GM12878 (cell line): ENCODE measurements at regions not wholly inside any gene's neighbourhood (a gene's known extent, or its start where the extent isn't known, plus 50 kb on each side); places are given as distances from the start of the nearest gene placed in this dataset.

ENCODE experiments used
- ATAC-seq: fragments of 200-7000 bp; cut with Tn5 transposase; 3 replicates; pipeline ENCODE4 v1.9.1; 2020; ENCODE audit warnings: mild to moderate bottlenecking, moderate library complexity
- BruUV-seq: library from RNA; stranded (reverse); fragments of 400-500 nt; replicated peaks from 2 replicates; lab custom pipeline; 2021; lab: Mats Ljungman, UMichigan
- CTCF ChIA-PET: fragments of 300-600 bp; sonication (Branson Sonifier 250); formaldehyde crosslinking; extraction: SDS; loops from one replicate; lab custom pipeline; 2021; ENCODE audit warnings: inconsistent platforms; lab: Yijun Ruan, JAX
- POLR2A ChIA-PET: fragments of 350-600 bp; formaldehyde crosslinking; extraction: SDS; loops from one replicate; lab custom pipeline; 2021; ENCODE audit warnings: inconsistent platforms; lab: Charles Lee
- RAD21 ChIA-PET: fragments of 300-600 bp; sonication (Branson Sonifier 250); formaldehyde crosslinking; loops from one replicate; lab custom pipeline; 2023; ENCODE audit warnings: antibody characterized with exemption; ENCODE audit not compliant: unreplicated experiment; lab: Charles Lee
- SMC1A ChIA-PET: fragments of 300-600 bp; sonication (Branson Sonifier 250); formaldehyde crosslinking; loops from one replicate; lab custom pipeline; 2023; ENCODE audit not compliant: unreplicated experiment, uncharacterized antibody; lab: Charles Lee
- DNase-seq: peaks from one replicate; pipeline ENCODE4 v3.0.0-alpha.2; 2011; ENCODE audit warnings: low read depth, low spot score
- FAIRE-seq: peaks from 3 replicates; lab custom pipeline; 2011; peaks lifted over from hg19 to GRCh38; lab: Jason Lieb, UNC
- H2AFZ ChIP-seq: 2 replicates; pipeline ENCODE4 v1.6.0; 2011; ENCODE audit warnings: low read depth, low read length, control low read depth; ENCODE audit not compliant: control insufficient read depth
- H3K27ac ChIP-seq: 2 replicates; pipeline ENCODE4 v1.5.1; 2011; ENCODE audit warnings: control low read depth; ENCODE audit not compliant: control insufficient read depth, insufficient read depth
- H3K27me3 ChIP-seq, 2 experiments: replicated peaks in 1 of 2; 2 replicates each; pipeline versions ENCODE4 v1.6.0 to v1.6.1; 2011; ENCODE audit warnings: low read length in 1 of 2; ENCODE audit not compliant: control insufficient read depth in 2 of 2, insufficient read depth in 2 of 2
- H3K36me3 ChIP-seq, 2 experiments: 2 replicates each; pipeline ENCODE4 v1.5.1; 2011; ENCODE audit warnings: low read length in 1 of 2; ENCODE audit not compliant: control insufficient read depth in 2 of 2, insufficient read depth in 2 of 2
- H3K4me1 ChIP-seq: 2 replicates; pipeline ENCODE4 v1.6.1; 2011; ENCODE audit warnings: mild to moderate bottlenecking, low read length, moderate library complexity, mixed read lengths; ENCODE audit not compliant: control insufficient read depth, insufficient read depth
- H3K4me2 ChIP-seq: 2 replicates; pipeline ENCODE4 v1.6.0; 2011; ENCODE audit warnings: control low read depth; ENCODE audit not compliant: control insufficient read depth, insufficient read depth
- H3K4me3 ChIP-seq: fragments of 200-600 bp; sonication (generic); 2 replicates; pipeline ENCODE4 v1.5.1; 2016
- H3K79me2 ChIP-seq: 2 replicates; pipeline ENCODE4 v1.6.0; 2011; ENCODE audit warnings: low read length; ENCODE audit not compliant: control insufficient read depth, insufficient read depth
- H3K9ac ChIP-seq: 2 replicates; pipeline ENCODE4 v1.8.0; 2011; ENCODE audit warnings: low read length, control low read depth, mixed read lengths; ENCODE audit not compliant: control insufficient read depth, insufficient read depth
- H3K9me3 ChIP-seq: replicated peaks from 3 replicates; pipeline ENCODE4 v1.5.1; 2011; ENCODE audit warnings: mild to moderate bottlenecking, low read length; ENCODE audit not compliant: control insufficient read depth, insufficient read depth
- H4K20me1 ChIP-seq: 2 replicates; pipeline ENCODE4 v1.6.0; 2011; ENCODE audit not compliant: control insufficient read depth, insufficient read depth
- BCL3 ChIP-seq: IDR thresholded peaks from 2 replicates; pipeline ENCODE4 v1.6.1; 2011; ENCODE audit warnings: borderline replicate concordance, low read depth, mild to moderate bottlenecking, moderate library complexity, low read length; ENCODE audit not compliant: insufficient read depth, poor library complexity, severe bottlenecking
- E2F8 ChIP-seq: fragments of 450-650 bp; IDR thresholded peaks from 2 replicates; pipeline ENCODE4 v1.6.1; 2018; ENCODE audit warnings: mild to moderate bottlenecking, low read depth, moderate library complexity; ENCODE audit not compliant: partially characterized antibody
- HCFC1 ChIP-seq: fragments of 150-350 bp; IDR thresholded peaks from 2 replicates; pipeline ENCODE4 v1.6.1; 2014; ENCODE audit warnings: low read length
- HDAC6 ChIP-seq: fragments of 200-600 bp; sonication (generic); IDR thresholded peaks from one replicate; pipeline ENCODE4 v1.8.0; 2017; ENCODE audit warnings: antibody characterized with exemption; ENCODE audit not compliant: unreplicated experiment
- MEF2A ChIP-seq: IDR thresholded peaks from 2 replicates; pipeline ENCODE4 v1.6.1; 2011; ENCODE audit warnings: low read depth, mild to moderate bottlenecking, low read length, moderate library complexity; ENCODE audit not compliant: insufficient read depth
- MXI1 ChIP-seq: fragments of 150-350 bp; IDR thresholded peaks from 2 replicates; pipeline ENCODE4 v1.6.1; 2011; ENCODE audit warnings: low read depth, mild to moderate bottlenecking, inconsistent platforms, low read length, improper control_type of control experiment
- NBN ChIP-seq: fragments of 450-650 bp; IDR thresholded peaks from 2 replicates; pipeline ENCODE4 v1.6.1; 2016
- NKRF ChIP-seq: fragments of 450-650 bp; conservative IDR thresholded peaks from 2 replicates; pipeline ENCODE4 v1.6.1; 2017; ENCODE audit warnings: mild to moderate bottlenecking, moderate library complexity
- NR2C1 ChIP-seq: fragments of 450-650 bp; IDR thresholded peaks from 2 replicates; pipeline ENCODE4 v1.6.1; 2017; ENCODE audit warnings: antibody characterized with exemption, mild to moderate bottlenecking, moderate library complexity
- SIX5 ChIP-seq: IDR thresholded peaks from 2 replicates; pipeline ENCODE4 v1.6.1; 2011; ENCODE audit warnings: mild to moderate bottlenecking, low read depth, low read length, moderate library complexity; ENCODE audit not compliant: severe bottlenecking
- SMAD1 ChIP-seq: fragments of 450-650 bp; IDR thresholded peaks from 2 replicates; pipeline ENCODE4 v1.6.1; 2018; ENCODE audit warnings: mild to moderate bottlenecking, low read depth; ENCODE audit not compliant: partially characterized antibody
- TAF1 ChIP-seq: IDR thresholded peaks from 2 replicates; pipeline ENCODE4 v1.6.1; 2011; ENCODE audit warnings: mild to moderate bottlenecking, low read depth, low read length, borderline replicate concordance
- ZNF592 ChIP-seq: fragments of 450-650 bp; IDR thresholded peaks from 2 replicates; pipeline ENCODE4 v1.6.1; 2017; ENCODE audit warnings: mild to moderate bottlenecking, moderate library complexity
- WGBS: methylation state at CpG from one replicate; pipeline ENCODE4 v1.1.6; 2016; ENCODE audit warnings: low lambda C conversion rate; ENCODE audit not compliant: insufficient replicate concordance, insufficient coverage; ENCODE audit errors: missing lambda C conversion rate; 5-methylcytosine and 5-hydroxymethylcytosine counted together
- in situ Hi-C: fragments of 300-500 bp; cut with MboI; formaldehyde crosslinking; loops from 9 replicates; pipeline ENCODE4 v1.14.3; 2018; ENCODE audit warnings: mixed read lengths
- intact Hi-C: fragments of 100-400 bp; cut with micrococcal nuclease; formaldehyde crosslinking; loops from one replicate; pipeline ENCODE4 v1.14.2; 2022; ENCODE audit not compliant: unreplicated experiment

- intact Hi-C loops: loop anchor here (5.0 kb wide), 1 partner anchor 114 kb away; no protein-coding TSS in a partner anchor
- ChIA-PET RAD21 (no interaction called here), SMC1A (interaction anchor here (0.5 to 0.7 kb wide), 2 partner anchors 27 to 284 kb away, joined by 3 read pairs; no protein-coding TSS in a partner anchor), POLR2A (interaction anchor here (0.6 to 0.7 kb wide), 2 partner anchors 17 to 458 kb away, joined by 3 read pairs; no protein-coding TSS in a partner anchor), CTCF (no interaction called here)
- in situ Hi-C loops: no loop called here
- FAIRE-seq (no peak), ATAC-seq (no peak), DNase-seq (no peak)
- no peaks in the 10 kb centered on the region for H3K36me3 ChIP-seq
- H3K4me2 ChIP-seq: no peak overlapping the region
- H3K9me3 ChIP-seq: no peaks in the 10 kb centered on the region
- no peak overlapping the region for H3K27ac ChIP-seq
- H3K4me1 ChIP-seq: no peaks in the 10 kb centered on the region
- no peak overlapping the region for H2AFZ ChIP-seq
- no peak overlapping the region for H3K9ac ChIP-seq
- no peak overlapping the region for H3K4me3 ChIP-seq
- 2% methylated on average over 3 of the region's 3 CpGs for WGBS
- H3K79me2 ChIP-seq: no peaks in the 10 kb centered on the region
- no TSS peak for BruUV-seq
- H3K27me3 ChIP-seq: no peaks in the 10 kb centered on the region
- H4K20me1 ChIP-seq: no peaks in the 10 kb centered on the region
- TF ChIP-seq ZNF592 (no peak), TAF1 (no peak), HDAC6 (no peak), BCL3 (no peak), E2F8 (no peak), MEF2A (no peak), HCFC1 (no peak), MXI1 (no peak), SMAD1 (no peak), NBN (no peak), NKRF (no peak), SIX5 (no peak), NR2C1 (no peak)
Observed at GRCh38 chr9:16306586-16306985, 563.9 kb downstream of the BNC2 start.
